AG09319 (cell line): ENCODE measurements at regions not wholly inside any gene's neighbourhood (a gene's known extent, or its start where the extent isn't known, plus 50 kb on each side); places are given as distances from the start of the nearest gene placed in this dataset.

Experiments
- DNase-seq: peaks from one replicate; pipeline ENCODE4 v3.0.0-alpha.2; 2010; ENCODE audit warnings: low read depth; ENCODE audit errors: extremely low read depth
- CTCF ChIP-seq: IDR thresholded peaks from 2 replicates; pipeline ENCODE4 v1.5.1; 2011; ENCODE audit warnings: low read depth, mild to moderate bottlenecking, inconsistent platforms, low read length, moderate library complexity

- DNase-seq: no peak
- no peak for TF ChIP-seq CTCF
These were observed 139.0 kb upstream of the SLC35B3 start for GRCh38 chr6:8574311-8574710.

GRCh38 chr6:8570256-8570920, 135.0 kb upstream of the SLC35B3 start:
- DNase-seq: no peak
- TF ChIP-seq CTCF: no peak

GRCh38 chr6:8562125-8562524, 126.8 kb upstream of the SLC35B3 start:
- no peak for TF ChIP-seq CTCF
- DNase-seq: no peak

GRCh38 chr6:8558953-8559352, 123.6 kb upstream of the SLC35B3 start:
- no peak for TF ChIP-seq CTCF
- no peak for DNase-seq

- no peak for DNase-seq
These were observed 121.8 kb upstream of the SLC35B3 start for GRCh38 chr6:8557014-8557748.

GRCh38 chr6:8556370-8557013, 121.1 kb upstream of the SLC35B3 start:
- TF ChIP-seq CTCF: no peak

More at GRCh38 chr6:8557014-8557748, 121.8 kb upstream of the SLC35B3 start:
- no peak for TF ChIP-seq CTCF

GRCh38 chr6:8551993-8552392, 116.6 kb upstream of the SLC35B3 start:
- TF ChIP-seq CTCF: no peak
- DNase-seq: no peak

More at GRCh38 chr6:8556370-8557013, 121.1 kb upstream of the SLC35B3 start:
- DNase-seq: no peak
